IMR-90 (cell line): ENCODE measurements at regions not wholly inside any gene's neighbourhood (a gene's known extent, or its start where the extent isn't known, plus 50 kb on each side); places are given as distances from the start of the nearest gene placed in this dataset.

Source experiments
- ATAC-seq: fragments of 200-7000 bp; cut with Tn5 transposase; 2 replicates; pipeline ENCODE4 v1.9.1; 2020; ENCODE audit warnings: low read depth, mild to moderate bottlenecking, moderate library complexity
- BruUV-seq: library from RNA; stranded (reverse); fragments of 400-500 nt; replicated peaks from 2 replicates; lab custom pipeline; 2021; lab: Mats Ljungman, UMichigan
- CTCF ChIA-PET: fragments of 300-600 bp; formaldehyde crosslinking; extraction: SDS; loops from one replicate; lab custom pipeline; 2021; ENCODE audit warnings: antibody characterized with exemption; lab: Yijun Ruan, JAX
- POLR2A ChIA-PET: fragments of 300-600 bp; sonication (Branson Sonifier 250); formaldehyde crosslinking; loops from one replicate; lab custom pipeline; 2022; ENCODE audit warnings: antibody characterized with exemption; ENCODE audit not compliant: unreplicated experiment; lab: Charles Lee
- DNase-seq: peaks from one replicate; pipeline ENCODE4 v3.0.0; 2013
- H2AFZ ChIP-seq: replicated peaks from 2 replicates; pipeline ENCODE3; 2013; ENCODE audit warnings: low read length, mild to moderate bottlenecking; ENCODE audit not compliant: poor library complexity
- H2AK5ac ChIP-seq: 2 replicates; pipeline ENCODE4 v1.6.1; 2013; ENCODE audit warnings: low read depth, low read length, inconsistent platforms
- H2AK9ac ChIP-seq: replicated peaks from 2 replicates; pipeline ENCODE3; 2013; ENCODE audit warnings: mild to moderate bottlenecking, low read depth, low read length, moderate library complexity; ENCODE audit not compliant: poor library complexity
- H2BK120ac ChIP-seq: 2 replicates; pipeline ENCODE4 v1.6.1; 2013; ENCODE audit warnings: low read depth, low read length, inconsistent platforms
- H2BK15ac ChIP-seq: 3 replicates; pipeline ENCODE4 v1.6.1; 2013; ENCODE audit warnings: low read depth, low read length, inconsistent platforms
- H2BK20ac ChIP-seq: 2 replicates; pipeline ENCODE4 v1.6.1; 2013; ENCODE audit warnings: low read depth, mild to moderate bottlenecking, inconsistent platforms, low read length, moderate library complexity
- H2BK5ac ChIP-seq: 2 replicates; pipeline ENCODE4 v1.6.1; 2013; ENCODE audit warnings: mild to moderate bottlenecking, low read depth, low read length, inconsistent platforms; ENCODE audit not compliant: poor library complexity, severe bottlenecking
- H3K14ac ChIP-seq: replicated peaks from 2 replicates; pipeline ENCODE4 v1.6.1; 2013; ENCODE audit warnings: low read depth, low read length, inconsistent platforms
- H3K18ac ChIP-seq: 2 replicates; pipeline ENCODE4 v1.6.1; 2013; ENCODE audit warnings: low read depth, low read length, control low read depth
- H3K23ac ChIP-seq: 2 replicates; pipeline ENCODE4 v1.6.1; 2013; ENCODE audit warnings: low read depth, low read length, inconsistent platforms
- H3K27ac ChIP-seq: 2 replicates; pipeline ENCODE4 v1.5.1; 2013; ENCODE audit warnings: mild to moderate bottlenecking, control low read depth, low read length; ENCODE audit not compliant: insufficient read depth
- H3K27me3 ChIP-seq: 2 replicates; pipeline ENCODE4 v1.6.1; 2013; ENCODE audit warnings: low read length; ENCODE audit not compliant: control insufficient read depth, insufficient read depth
- H3K36me3 ChIP-seq: 2 replicates; pipeline ENCODE4 v1.6.1; 2013; ENCODE audit warnings: low read length, mixed read lengths; ENCODE audit not compliant: control insufficient read depth, insufficient read depth
- H3K4ac ChIP-seq: 2 replicates; pipeline ENCODE4 v1.6.1; 2013; ENCODE audit warnings: low read depth, low read length, inconsistent platforms
- H3K4me1 ChIP-seq: 2 replicates; pipeline ENCODE4 v1.6.1; 2013; ENCODE audit warnings: low read length, mixed read lengths; ENCODE audit not compliant: control insufficient read depth, insufficient read depth
- H3K4me2 ChIP-seq: 2 replicates; pipeline ENCODE4 v1.6.1; 2013; ENCODE audit warnings: low read depth, mild to moderate bottlenecking, control low read depth, low read length, moderate library complexity
- H3K4me3 ChIP-seq: 2 replicates; pipeline ENCODE4 v1.5.1; 2013; ENCODE audit warnings: low read depth, mild to moderate bottlenecking, control low read depth, low read length, moderate library complexity; ENCODE audit not compliant: insufficient read depth
- H3K56ac ChIP-seq: 2 replicates; pipeline ENCODE4 v1.6.1; 2013; ENCODE audit warnings: low read length, inconsistent platforms; ENCODE audit not compliant: insufficient read depth; ENCODE audit errors: extremely low read depth
- H3K79me1 ChIP-seq, 2 experiments: 2 replicates each; pipeline ENCODE4 v1.6.1; 2013; ENCODE audit warnings: low read length in 2 of 2, inconsistent platforms in 1 of 2, low read depth in 1 of 2
- H3K9ac ChIP-seq: 2 replicates; pipeline ENCODE4 v1.6.1; 2013; ENCODE audit warnings: low read depth, low read length, control low read depth
- H3K9me1 ChIP-seq: 2 replicates; pipeline ENCODE4 v1.6.1; 2013; ENCODE audit warnings: low read length, inconsistent platforms; ENCODE audit not compliant: insufficient read depth
- H3K9me3 ChIP-seq: 2 replicates; pipeline ENCODE4 v1.6.1; 2013; ENCODE audit warnings: low read length; ENCODE audit not compliant: control insufficient read depth, insufficient read depth
- H4K20me1 ChIP-seq: 2 replicates; pipeline ENCODE4 v1.6.1; 2013; ENCODE audit warnings: low read length, inconsistent platforms; ENCODE audit not compliant: insufficient read depth
- H4K5ac ChIP-seq: 2 replicates; pipeline ENCODE4 v1.6.1; 2013; ENCODE audit warnings: mild to moderate bottlenecking, low read depth, low read length, control low read depth
- H4K8ac ChIP-seq, 2 experiments: 2 replicates each; pipeline ENCODE4 v1.6.1; 2013; ENCODE audit warnings: low read depth in 2 of 2, low read length in 2 of 2, control low read depth in 1 of 2, inconsistent platforms in 1 of 2
- H4K91ac ChIP-seq: 2 replicates; pipeline ENCODE4 v1.6.1; 2013; ENCODE audit warnings: low read depth, low read length, inconsistent platforms; ENCODE audit not compliant: insufficient read depth
- POLR2A ChIP-seq: IDR thresholded peaks from 2 replicates; pipeline ENCODE4 v1.6.1; 2012; ENCODE audit warnings: mild to moderate bottlenecking, low read depth, low read length
- RFX5 ChIP-seq: IDR thresholded peaks from 2 replicates; pipeline ENCODE4 v1.8.0; 2012; ENCODE audit warnings: low read depth, mild to moderate bottlenecking, low read length, moderate library complexity
- SMC3 ChIP-seq: fragments of 150-350 bp; IDR thresholded peaks from 2 replicates; pipeline ENCODE4 v1.6.1; 2016; ENCODE audit warnings: low read depth, mild to moderate bottlenecking, antibody characterized with exemption, low read length, moderate library complexity
- WGBS, 2 experiments: methylation state at CpG; one replicate each; pipeline versions ENCODE4 v1.1.5 to v1.1.7; 2013; ENCODE audit warnings: missing lambda C conversion rate in 2 of 2; ENCODE audit not compliant: insufficient read length in 1 of 2; ENCODE audit errors: extremely low coverage in 2 of 2; 5-methylcytosine and 5-hydroxymethylcytosine counted together
- dilution Hi-C: fragments of 300-500 bp; cut with HindIII; formaldehyde crosslinking; loops from one replicate; pipeline ENCODE4 v1.14.3; 2018; ENCODE audit warnings: low sequenced_read_pairs; ENCODE audit not compliant: unreplicated experiment
- in situ Hi-C: fragments of 300-500 bp; cut with MboI; formaldehyde crosslinking; loops from 3 replicates; pipeline ENCODE4 v1.14.3; 2019; ENCODE audit warnings: low sequenced_read_pairs, inconsistent platforms, mixed read lengths
- intact Hi-C: fragments of 100-400 bp; cut with micrococcal nuclease; formaldehyde crosslinking; loops from 2 replicates; pipeline ENCODE4 v1.10.0; 2022
- TF ChIP-seq, protein P1 (sequence below): fragments of 150-350 bp; IDR thresholded peaks from 2 replicates; pipeline ENCODE4 v1.6.1; 2016; ENCODE audit warnings: low read depth, mild to moderate bottlenecking, low read length, moderate library complexity, borderline replicate concordance
- TF ChIP-seq, protein P2 (sequence below): conservative IDR thresholded peaks from 2 replicates; pipeline ENCODE4 v1.5.1; 2012; ENCODE audit warnings: mild to moderate bottlenecking, low read depth, low read length, improper control_type of control experiment

- WGBS, 2 experiments = no CpG with 5 or more reads among the region's 2 CpGs
- Histone ChIP-seq H2AFZ (no peak overlapping the region), H3K4me3 (no peak overlapping the region), H3K27me3 (peaks cover 3% of the 10 kb centered on the region; the same call in 1 of the 2 replicates), H3K18ac (no peak overlapping the region), H2BK120ac (no peak overlapping the region), H3K23ac (no peak overlapping the region), H3K14ac (no peak overlapping the region), H3K9me1 (no peaks in the 10 kb centered on the region), H3K36me3 (no peaks in the 10 kb centered on the region), H3K4ac (no peak overlapping the region), H3K9me3 (no peaks in the 10 kb centered on the region), H3K4me2 (no peak overlapping the region), H3K27ac (no peak overlapping the region), H4K5ac (no peak overlapping the region), H4K20me1 (no peaks in the 10 kb centered on the region), H3K56ac (no peak overlapping the region), H2AK9ac (no peak overlapping the region), H2AK5ac (no peak overlapping the region), H3K9ac (no peak overlapping the region), H2BK5ac (no peak overlapping the region), H4K91ac (no peak overlapping the region), H3K79me1 (no peaks in the 10 kb centered on the region), H4K8ac (no peak overlapping the region), H2BK20ac (no peak overlapping the region), H3K4me1 (peaks cover 4% of the 10 kb centered on the region; the same call in 1 of the 2 replicates), H2BK15ac (no peak overlapping the region)
- DNase-seq (no peak), ATAC-seq (no peak)
- ChIA-PET POLR2A (no interaction called here), CTCF (no interaction called here)
- dilution Hi-C loops = no loop called here
- BruUV-seq = no TSS peak
- in situ Hi-C loops = no loop called here
- intact Hi-C loops = no loop called here
- no peak for TF ChIP-seq SMC3
- TF ChIP-seq, protein P1, sequence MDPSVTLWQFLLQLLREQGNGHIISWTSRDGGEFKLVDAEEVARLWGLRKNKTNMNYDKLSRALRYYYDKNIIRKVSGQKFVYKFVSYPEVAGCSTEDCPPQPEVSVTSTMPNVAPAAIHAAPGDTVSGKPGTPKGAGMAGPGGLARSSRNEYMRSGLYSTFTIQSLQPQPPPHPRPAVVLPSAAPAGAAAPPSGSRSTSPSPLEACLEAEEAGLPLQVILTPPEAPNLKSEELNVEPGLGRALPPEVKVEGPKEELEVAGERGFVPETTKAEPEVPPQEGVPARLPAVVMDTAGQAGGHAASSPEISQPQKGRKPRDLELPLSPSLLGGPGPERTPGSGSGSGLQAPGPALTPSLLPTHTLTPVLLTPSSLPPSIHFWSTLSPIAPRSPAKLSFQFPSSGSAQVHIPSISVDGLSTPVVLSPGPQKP = no peak
- TF ChIP-seq, protein P2, sequence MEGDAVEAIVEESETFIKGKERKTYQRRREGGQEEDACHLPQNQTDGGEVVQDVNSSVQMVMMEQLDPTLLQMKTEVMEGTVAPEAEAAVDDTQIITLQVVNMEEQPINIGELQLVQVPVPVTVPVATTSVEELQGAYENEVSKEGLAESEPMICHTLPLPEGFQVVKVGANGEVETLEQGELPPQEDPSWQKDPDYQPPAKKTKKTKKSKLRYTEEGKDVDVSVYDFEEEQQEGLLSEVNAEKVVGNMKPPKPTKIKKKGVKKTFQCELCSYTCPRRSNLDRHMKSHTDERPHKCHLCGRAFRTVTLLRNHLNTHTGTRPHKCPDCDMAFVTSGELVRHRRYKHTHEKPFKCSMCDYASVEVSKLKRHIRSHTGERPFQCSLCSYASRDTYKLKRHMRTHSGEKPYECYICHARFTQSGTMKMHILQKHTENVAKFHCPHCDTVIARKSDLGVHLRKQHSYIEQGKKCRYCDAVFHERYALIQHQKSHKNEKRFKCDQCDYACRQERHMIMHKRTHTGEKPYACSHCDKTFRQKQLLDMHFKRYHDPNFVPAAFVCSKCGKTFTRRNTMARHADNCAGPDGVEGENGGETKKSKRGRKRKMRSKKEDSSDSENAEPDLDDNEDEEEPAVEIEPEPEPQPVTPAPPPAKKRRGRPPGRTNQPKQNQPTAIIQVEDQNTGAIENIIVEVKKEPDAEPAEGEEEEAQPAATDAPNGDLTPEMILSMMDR = no peak
- no peak for TF ChIP-seq RFX5
- no peak for TF ChIP-seq POLR2A
These were observed 236.2 kb downstream of the TLE4 start for GRCh38 chr9:79807971-79808370.
